K562 (cell line): ENCODE measurements at regions not wholly inside any gene's neighbourhood (a gene's known extent, or its start where the extent isn't known, plus 50 kb on each side); places are given as distances from the start of the nearest gene placed in this dataset.

ENCODE experiments used
- BCL6 ChIP-seq: fragments of 250-450 bp; sonication (Bioruptor Pico); IDR thresholded peaks from 2 replicates; pipeline ENCODE4 v1.4.0; 2020
- CBX2 ChIP-seq: fragments of 200-600 bp; sonication (generic); IDR thresholded peaks from one replicate; pipeline ENCODE4 v1.6.1; 2012; ENCODE audit warnings: mild to moderate bottlenecking, low read length, inconsistent platforms; ENCODE audit not compliant: insufficient read depth, poor library complexity, severe bottlenecking
- FUS ChIP-seq: fragments of 200-400 bp; formaldehyde crosslinking; optimal IDR thresholded peaks from 2 replicates; pipeline ENCODE3; 2017; ENCODE audit warnings: low read depth, low read length
- HCFC1 ChIP-seq: IDR thresholded peaks from 2 replicates; pipeline ENCODE4 v1.6.1; 2012; ENCODE audit warnings: low read depth, low read length, improper control_type of control experiment
- NR2C1 ChIP-seq, 2 experiments: fragments of 450-650 bp; IDR thresholded peaks; 2 replicates each; pipeline ENCODE4 v1.6.1; 2017; ENCODE audit warnings: mild to moderate bottlenecking in 2 of 2, antibody characterized with exemption in 1 of 2, inconsistent platforms in 1 of 2, missing compliant biosample characterization in 1 of 2, missing genetic modification characterization in 1 of 2
- PML ChIP-seq: IDR thresholded peaks from 2 replicates; pipeline ENCODE4 v1.6.1; 2012; ENCODE audit warnings: low read length, inconsistent platforms
- SIRT6 ChIP-seq: IDR thresholded peaks from one replicate; pipeline ENCODE4 v1.6.1; 2012; ENCODE audit warnings: low read depth, mild to moderate bottlenecking, control low read depth, inconsistent platforms, low read length, moderate library complexity
- SMC3 ChIP-seq: conservative IDR thresholded peaks from 2 replicates; pipeline ENCODE4 v1.6.1; 2011; ENCODE audit warnings: low read depth, low read length, improper control_type of control experiment; ENCODE audit not compliant: insufficient read depth
- SPI1 ChIP-seq: IDR thresholded peaks from 2 replicates; pipeline ENCODE4 v1.6.1; 2011; ENCODE audit warnings: low read depth, low read length, control low read depth, borderline replicate concordance
- TAF1 ChIP-seq: IDR thresholded peaks from 2 replicates; pipeline ENCODE4 v1.6.1; 2011; ENCODE audit warnings: mild to moderate bottlenecking, low read length, moderate library complexity; ENCODE audit not compliant: insufficient read depth, control insufficient read depth, severe bottlenecking; ENCODE audit errors: extremely low read depth
- TAL1 ChIP-seq: fragments of 450-650 bp; IDR thresholded peaks from 2 replicates; pipeline ENCODE4 v1.6.1; 2016; ENCODE audit warnings: mild to moderate bottlenecking
- ZFP30 ChIP-seq: fragments of 250-450 bp; sonication (Bioruptor Pico); IDR thresholded peaks from 2 replicates; pipeline ENCODE4 v1.8.0; 2022; ENCODE audit warnings: moderate library complexity, mild to moderate bottlenecking, inconsistent platforms, borderline replicate concordance
- ZFP36 ChIP-seq: fragments of 150-350 bp; IDR thresholded peaks from 2 replicates; pipeline ENCODE4 v1.6.1; 2018; ENCODE audit warnings: low read length, low read depth; ENCODE audit not compliant: partially characterized antibody
- ZNF133 ChIP-seq: fragments of 250-450 bp; sonication (Bioruptor Pico); IDR thresholded peaks from 2 replicates; pipeline ENCODE4 v1.4.0; 2020; ENCODE audit warnings: mild to moderate bottlenecking
- ZNF224 ChIP-seq: sonication (generic); formaldehyde crosslinking; IDR thresholded peaks from 2 replicates; pipeline ENCODE4 v1.8.0; 2022; ENCODE audit warnings: mild to moderate bottlenecking, missing genetic modification reagents
- ZNF274 ChIP-seq: IDR thresholded peaks from 2 replicates; pipeline ENCODE4 v1.6.1; 2011; ENCODE audit warnings: low read depth, mild to moderate bottlenecking, low read length, moderate library complexity, borderline replicate concordance
- ZNF561 ChIP-seq: fragments of 450-650 bp; formaldehyde crosslinking; conservative IDR thresholded peaks from 2 replicates; pipeline ENCODE4 v1.4.0; 2020; ENCODE audit warnings: mild to moderate bottlenecking, moderate library complexity
- ZNF644 ChIP-seq: fragments of 200-800 bp; sonication (Bioruptor generic); IDR thresholded peaks from 2 replicates; pipeline ENCODE4 v1.6.1; 2016; ENCODE audit warnings: low read depth, missing genetic modification characterization, missing compliant biosample characterization
- ZNF717 ChIP-seq: fragments of 250-450 bp; sonication (Bioruptor Pico); IDR thresholded peaks from 2 replicates; pipeline ENCODE4 v1.5.0; 2021
- ZNF764 ChIP-seq: fragments of 250-450 bp; sonication (Bioruptor Pico); IDR thresholded peaks from 2 replicates; pipeline ENCODE4 v1.4.0; 2020; ENCODE audit warnings: low read depth, mild to moderate bottlenecking, moderate library complexity
- ZNF785 ChIP-seq: fragments of 250-450 bp; sonication (Bioruptor Pico); IDR thresholded peaks from 2 replicates; pipeline ENCODE4 v1.4.0; 2020; ENCODE audit warnings: mild to moderate bottlenecking
- TF ChIP-seq, protein P1 (sequence below): fragments of 250-450 bp; sonication (Bioruptor Pico); IDR thresholded peaks from 2 replicates; pipeline ENCODE4 v1.5.0; 2021; ENCODE audit warnings: mild to moderate bottlenecking, moderate library complexity
- TF ChIP-seq, protein P2 (sequence below), 2 experiments: fragments of 150-350 bp in 1 of 2; IDR thresholded peaks; 2 replicates each; pipeline ENCODE4 v1.6.1; 2012 to 2016; ENCODE audit warnings: low read depth in 2 of 2, low read length in 2 of 2, mild to moderate bottlenecking in 1 of 2, moderate library complexity in 1 of 2

DNA sequence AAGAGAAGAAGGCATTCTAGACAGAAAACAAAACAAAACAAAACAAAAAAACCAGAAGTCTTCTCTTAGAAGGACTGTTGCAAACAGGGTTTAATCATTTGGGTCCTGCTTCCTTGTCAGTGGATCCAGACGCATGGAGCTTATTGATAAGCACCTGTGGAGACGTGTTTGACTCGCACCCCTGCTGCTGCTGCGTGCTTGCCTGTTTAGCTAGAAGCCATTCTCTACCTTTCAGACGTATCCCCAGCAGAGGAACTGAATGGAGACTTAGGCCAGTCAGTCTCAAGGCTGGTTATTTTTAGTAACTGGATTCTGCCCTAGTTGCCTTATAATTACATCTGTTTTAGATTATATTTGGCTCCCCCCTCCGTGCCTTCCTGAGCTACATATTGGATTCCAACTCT lies 186.1 kb upstream of the EEA1 start (continued):
- TF ChIP-seq BCL6 (CRISPR knock-in tag) = no peak
- TF ChIP-seq SIRT6 = no peak
- peak; percentile 68; the same call in 1 of the 2 replicates for TF ChIP-seq ZNF274
- TF ChIP-seq, protein P1, sequence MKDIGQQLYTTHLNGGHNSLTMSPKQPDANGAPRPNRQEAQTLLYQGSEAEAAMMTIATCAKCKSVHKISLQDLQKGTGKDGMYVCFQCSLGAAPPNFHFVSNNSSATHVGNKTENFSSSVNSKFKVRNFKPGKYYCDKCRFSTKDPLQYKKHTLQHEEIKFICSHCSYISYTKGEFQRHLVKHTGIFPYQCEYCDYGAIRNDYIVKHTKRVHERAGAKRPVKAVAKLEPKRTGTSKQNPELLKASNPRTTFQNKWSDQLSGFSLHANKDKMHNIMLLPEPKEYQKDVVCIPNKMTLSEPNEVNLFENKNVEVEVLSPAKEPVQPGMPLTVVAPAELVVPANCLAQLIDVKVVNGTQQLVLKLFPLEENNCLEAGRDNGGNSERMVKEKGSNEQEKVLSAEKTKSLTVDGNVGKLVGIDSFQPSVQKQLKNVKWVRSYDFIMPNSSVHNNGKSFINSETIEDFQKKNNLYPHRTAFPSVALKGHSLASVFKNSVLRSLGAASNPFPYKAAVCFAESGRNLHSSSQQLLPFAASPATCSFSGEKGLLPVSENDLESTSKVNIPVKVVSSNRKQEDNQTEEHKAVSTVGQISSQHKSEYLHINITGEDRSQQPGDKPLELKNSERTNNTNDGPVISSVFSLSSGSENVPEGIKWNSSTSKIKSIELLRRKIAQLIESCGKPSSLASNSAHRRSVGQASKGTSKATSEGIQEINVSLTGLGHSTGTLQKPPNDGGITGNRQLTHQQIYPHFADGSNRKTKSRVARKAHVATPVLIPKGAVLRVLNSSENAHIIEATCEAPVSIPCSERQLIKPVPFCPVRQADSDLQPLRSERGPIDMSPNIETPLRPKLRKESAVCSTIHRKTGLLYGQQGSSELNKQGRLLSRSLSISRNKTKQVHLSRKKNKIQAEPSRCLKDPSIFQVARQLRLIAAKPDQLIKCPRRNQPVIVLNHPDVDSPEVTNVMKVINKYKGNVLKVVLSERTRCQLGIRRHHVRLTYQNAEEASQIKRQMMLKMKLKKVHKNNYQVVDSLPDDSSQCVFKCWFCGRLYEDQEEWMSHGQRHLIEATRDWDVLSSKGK (CRISPR knock-in tag) = no peak
- peak; percentile 16 for TF ChIP-seq TAF1
- TF ChIP-seq, protein P2, sequence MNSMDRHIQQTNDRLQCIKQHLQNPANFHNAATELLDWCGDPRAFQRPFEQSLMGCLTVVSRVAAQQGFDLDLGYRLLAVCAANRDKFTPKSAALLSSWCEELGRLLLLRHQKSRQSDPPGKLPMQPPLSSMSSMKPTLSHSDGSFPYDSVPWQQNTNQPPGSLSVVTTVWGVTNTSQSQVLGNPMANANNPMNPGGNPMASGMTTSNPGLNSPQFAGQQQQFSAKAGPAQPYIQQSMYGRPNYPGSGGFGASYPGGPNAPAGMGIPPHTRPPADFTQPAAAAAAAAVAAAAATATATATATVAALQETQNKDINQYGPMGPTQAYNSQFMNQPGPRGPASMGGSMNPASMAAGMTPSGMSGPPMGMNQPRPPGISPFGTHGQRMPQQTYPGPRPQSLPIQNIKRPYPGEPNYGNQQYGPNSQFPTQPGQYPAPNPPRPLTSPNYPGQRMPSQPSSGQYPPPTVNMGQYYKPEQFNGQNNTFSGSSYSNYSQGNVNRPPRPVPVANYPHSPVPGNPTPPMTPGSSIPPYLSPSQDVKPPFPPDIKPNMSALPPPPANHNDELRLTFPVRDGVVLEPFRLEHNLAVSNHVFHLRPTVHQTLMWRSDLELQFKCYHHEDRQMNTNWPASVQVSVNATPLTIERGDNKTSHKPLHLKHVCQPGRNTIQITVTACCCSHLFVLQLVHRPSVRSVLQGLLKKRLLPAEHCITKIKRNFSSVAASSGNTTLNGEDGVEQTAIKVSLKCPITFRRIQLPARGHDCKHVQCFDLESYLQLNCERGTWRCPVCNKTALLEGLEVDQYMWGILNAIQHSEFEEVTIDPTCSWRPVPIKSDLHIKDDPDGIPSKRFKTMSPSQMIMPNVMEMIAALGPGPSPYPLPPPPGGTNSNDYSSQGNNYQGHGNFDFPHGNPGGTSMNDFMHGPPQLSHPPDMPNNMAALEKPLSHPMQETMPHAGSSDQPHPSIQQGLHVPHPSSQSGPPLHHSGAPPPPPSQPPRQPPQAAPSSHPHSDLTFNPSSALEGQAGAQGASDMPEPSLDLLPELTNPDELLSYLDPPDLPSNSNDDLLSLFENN (IDR thresholded peaks at IDR 0.05; ENCODE audit: low read depth in 2 of 2, low read length in 2 of 2) = peak in 1 of 2 experiments; percentile 82; a peak in 1 of 4 replicates
- peak; percentile 50; the same call in 1 of the 2 replicates for TF ChIP-seq SPI1
- TF ChIP-seq ZNF764 (CRISPR knock-in tag) = no peak
- TF ChIP-seq ZNF224 (CRISPR knock-in tag) = no peak
- TF ChIP-seq FUS = no peak
- TF ChIP-seq HCFC1 = no peak
- TF ChIP-seq ZNF644 = no peak
- TF ChIP-seq ZNF785 (CRISPR knock-in tag) = no peak
- no peak for TF ChIP-seq ZNF717 (CRISPR knock-in tag)
- TF ChIP-seq ZNF133 (CRISPR knock-in tag) = no peak
- TF ChIP-seq TAL1 = peak; percentile 94
- no peak for TF ChIP-seq CBX2
- peak; percentile 89 for TF ChIP-seq PML
- no peak for TF ChIP-seq ZFP30 (CRISPR knock-in tag)
- no peak for TF ChIP-seq SMC3
- TF ChIP-seq NR2C1 (IDR thresholded peaks at IDR 0.05) = no peak; the same call in 1 of the 2 replicates
- TF ChIP-seq NR2C1 (tag; IDR thresholded peaks at IDR 0.05) = no peak
- TF ChIP-seq ZNF561 (CRISPR knock-in tag) = no peak
- no peak for TF ChIP-seq ZFP36
